ENCODE measurements at regions not wholly inside any gene's neighbourhood (a gene's known extent, or its start where the extent isn't known, plus 50 kb on each side); places are given as distances from the start of the nearest gene placed in this dataset.

DNA sequence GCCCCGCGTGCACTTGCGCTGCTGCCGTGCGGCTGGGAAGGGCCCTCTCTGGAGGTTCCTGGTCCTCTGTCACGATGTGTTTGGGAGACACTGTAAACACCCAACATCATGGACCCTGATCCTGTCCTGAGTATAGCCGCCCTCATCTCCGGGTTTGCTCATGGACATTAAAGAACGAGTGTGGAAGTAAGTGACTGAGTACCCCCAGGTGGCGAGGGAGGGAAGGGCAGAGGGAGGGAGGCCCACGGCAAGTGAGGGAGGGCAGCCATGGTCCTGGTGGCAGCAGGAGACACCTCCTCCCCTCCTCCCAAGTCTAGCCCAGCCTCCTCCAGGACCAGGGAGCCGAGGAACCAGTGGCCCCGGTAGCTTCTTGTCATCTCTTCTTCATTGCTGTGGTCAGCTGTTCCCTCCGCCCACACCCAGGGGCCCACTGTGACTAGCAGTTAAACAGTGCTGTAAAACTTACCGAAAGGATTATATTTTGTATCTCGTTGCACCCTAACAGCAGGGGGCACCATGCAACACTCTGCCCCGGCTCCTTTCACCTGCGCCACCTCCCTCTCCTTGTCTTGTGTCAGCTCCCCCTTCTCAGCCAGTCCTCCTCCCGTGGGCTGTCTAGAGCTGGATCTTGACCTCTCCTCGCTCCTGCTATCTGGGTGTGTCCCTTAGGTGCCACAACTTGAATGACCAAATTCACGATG, 566.5 kb upstream of the B3GAT1 start:
- TF ChIP-seq, protein P1, sequence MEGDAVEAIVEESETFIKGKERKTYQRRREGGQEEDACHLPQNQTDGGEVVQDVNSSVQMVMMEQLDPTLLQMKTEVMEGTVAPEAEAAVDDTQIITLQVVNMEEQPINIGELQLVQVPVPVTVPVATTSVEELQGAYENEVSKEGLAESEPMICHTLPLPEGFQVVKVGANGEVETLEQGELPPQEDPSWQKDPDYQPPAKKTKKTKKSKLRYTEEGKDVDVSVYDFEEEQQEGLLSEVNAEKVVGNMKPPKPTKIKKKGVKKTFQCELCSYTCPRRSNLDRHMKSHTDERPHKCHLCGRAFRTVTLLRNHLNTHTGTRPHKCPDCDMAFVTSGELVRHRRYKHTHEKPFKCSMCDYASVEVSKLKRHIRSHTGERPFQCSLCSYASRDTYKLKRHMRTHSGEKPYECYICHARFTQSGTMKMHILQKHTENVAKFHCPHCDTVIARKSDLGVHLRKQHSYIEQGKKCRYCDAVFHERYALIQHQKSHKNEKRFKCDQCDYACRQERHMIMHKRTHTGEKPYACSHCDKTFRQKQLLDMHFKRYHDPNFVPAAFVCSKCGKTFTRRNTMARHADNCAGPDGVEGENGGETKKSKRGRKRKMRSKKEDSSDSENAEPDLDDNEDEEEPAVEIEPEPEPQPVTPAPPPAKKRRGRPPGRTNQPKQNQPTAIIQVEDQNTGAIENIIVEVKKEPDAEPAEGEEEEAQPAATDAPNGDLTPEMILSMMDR (conservative IDR thresholded peaks at IDR 0.05), result peak; percentile 33; the same call in 2 of the 3 replicates
- H3K56ac ChIP-seq (ENCODE audit: insufficient read length, low read depth, low read length), result no peak overlapping the region

More for the DNA sequence above, 566.5 kb upstream of the B3GAT1 start:
- Histone ChIP-seq H3K27ac (ENCODE audit: insufficient read length, low read depth, low read length) (no peak overlapping the region), H3K4me2 (ENCODE audit: insufficient read depth, insufficient read length, low read length) (no peak overlapping the region), H3K9me3 (ENCODE audit: control insufficient read depth, low read depth, low read length) (no peaks in the 10 kb centered on the region), H3K27me3 (ENCODE audit: insufficient read depth, low read length) (no peaks in the 10 kb centered on the region), H3K18ac (ENCODE audit: insufficient read length, low read depth, low read length) (no peak overlapping the region), H3K9ac (ENCODE audit: extremely low read depth, insufficient read length, low read length) (no peak overlapping the region), H3K4me1 (ENCODE audit: insufficient read depth, low read length) (peaks cover 3% of the 10 kb centered on the region; the same call in 1 of the 2 replicates), H4K91ac (ENCODE audit: insufficient read length, low read depth, low read length) (no peak overlapping the region), H2BK120ac (ENCODE audit: low read depth, low read length, poor library complexity, severe bottlenecking) (no peak overlapping the region), H3K23me2 (ENCODE audit: insufficient read length, low read depth, low read length, poor library complexity, severe bottlenecking) (no peaks in the 10 kb centered on the region), H3K79me1 (ENCODE audit: insufficient read depth, low read depth, low read length, poor library complexity, severe bottlenecking) (no peaks in the 10 kb centered on the region), H2AK5ac (ENCODE audit: insufficient read length, low read length) (no peak overlapping the region), H3K79me2 (ENCODE audit: insufficient read depth, low read length) (no peaks in the 10 kb centered on the region), H3K14ac (ENCODE audit: insufficient read depth, low read length) (no peak overlapping the region), H4K5ac (ENCODE audit: insufficient read length, low read depth, low read length) (no peak overlapping the region), H3K4ac (ENCODE audit: low read depth, low read length) (no peak overlapping the region), H2AFZ (ENCODE audit: low read length) (no peak overlapping the region), H2BK5ac (ENCODE audit: insufficient read length, low read length) (no peak overlapping the region), H4K8ac (replicated peaks; ENCODE audit: insufficient read length, low read depth, low read length) (no peak overlapping the region), H2BK12ac (ENCODE audit: insufficient read length, low read depth, low read length) (no peak overlapping the region), H2BK20ac (ENCODE audit: low read depth, low read length, poor library complexity, severe bottlenecking) (no peak overlapping the region), H3K23ac (ENCODE audit: insufficient read length, low read depth, low read length) (no peak overlapping the region), H4K20me1 (ENCODE audit: control insufficient read depth, insufficient read depth, insufficient read length) (no peaks in the 10 kb centered on the region), H3T11ph (ENCODE audit: low read length) (no peak overlapping the region), H2BK15ac (ENCODE audit: low read depth, low read length) (no peak overlapping the region)
- peak overlapping the region in 1 of 3 experiments; percentile 49; a peak in 1 of 7 replicates for H3K27ac Mint-ChIP-seq
- DNase-seq, result peak; percentile 53
- WGBS (ENCODE audit: extremely low coverage, insufficient read length, low lambda C conversion rate), result no CpG with 5 or more reads among the region's 21 CpGs
- H3K36me3 Mint-ChIP-seq (ENCODE audit: insufficient read depth in 1 of 3, low read depth in 3 of 3), result no peaks in the 10 kb centered on the region
- H3K9me3 Mint-ChIP-seq, result no peaks in the 10 kb centered on the region
- peaks cover 9% of the 10 kb centered on the region for H3K27me3 Mint-ChIP-seq (ENCODE audit: low read depth)
- H3K4me3 Mint-ChIP-seq, result no peak overlapping the region
- H3K4me1 Mint-ChIP-seq, result peaks cover 32 to 33% of the 10 kb centered on the region in 2 experiments
